ENCODE measurements at regions not wholly inside any gene's neighbourhood (a gene's known extent, or its start where the extent isn't known, plus 50 kb on each side); places are given as distances from the start of the nearest gene placed in this dataset.

DNA sequence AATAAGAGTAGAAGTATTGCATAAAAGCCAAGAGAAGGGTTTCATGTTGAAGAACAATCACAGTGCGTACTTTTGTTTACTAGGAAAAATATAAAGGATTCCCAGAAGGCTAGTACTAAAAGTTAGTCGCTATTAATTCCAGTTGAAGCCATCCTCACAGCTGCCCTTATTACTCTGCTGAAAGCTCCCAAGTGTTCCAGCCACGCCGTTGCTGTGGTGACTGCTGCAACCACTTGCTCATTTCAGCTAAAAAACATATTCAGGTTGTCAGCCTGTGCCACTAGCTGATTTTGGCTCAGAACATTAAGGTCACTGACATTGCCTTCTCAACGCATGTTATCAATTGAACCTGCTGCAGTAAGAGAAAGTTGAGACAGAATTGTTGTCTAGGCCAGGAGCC is 87.1 kb upstream of the FNDC3A start:
- DNase-seq (ENCODE audit: low read depth in 2 of 2), result no peak

DNA sequence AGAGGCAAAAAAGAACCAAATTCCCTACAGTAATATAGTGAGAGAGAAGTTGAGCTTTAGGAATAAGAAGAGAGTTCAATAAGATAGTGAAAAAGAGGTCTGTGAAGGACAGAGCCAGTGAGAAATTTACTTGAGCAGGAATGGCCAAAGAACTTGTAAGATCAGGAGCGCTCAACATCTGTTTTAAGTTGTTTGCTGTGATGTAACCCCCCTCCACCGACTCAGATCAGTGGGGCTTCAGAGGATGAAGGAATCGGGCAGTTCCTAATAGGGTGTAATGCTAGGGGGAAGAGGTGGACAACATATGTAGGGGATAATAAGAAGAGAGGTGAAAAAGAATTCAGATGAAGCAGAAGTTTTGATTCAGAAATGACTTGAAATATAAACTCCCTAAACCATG is 85.3 kb upstream of the FNDC3A start:
- no peak for DNase-seq (ENCODE audit: low read depth in 2 of 2)

DNA sequence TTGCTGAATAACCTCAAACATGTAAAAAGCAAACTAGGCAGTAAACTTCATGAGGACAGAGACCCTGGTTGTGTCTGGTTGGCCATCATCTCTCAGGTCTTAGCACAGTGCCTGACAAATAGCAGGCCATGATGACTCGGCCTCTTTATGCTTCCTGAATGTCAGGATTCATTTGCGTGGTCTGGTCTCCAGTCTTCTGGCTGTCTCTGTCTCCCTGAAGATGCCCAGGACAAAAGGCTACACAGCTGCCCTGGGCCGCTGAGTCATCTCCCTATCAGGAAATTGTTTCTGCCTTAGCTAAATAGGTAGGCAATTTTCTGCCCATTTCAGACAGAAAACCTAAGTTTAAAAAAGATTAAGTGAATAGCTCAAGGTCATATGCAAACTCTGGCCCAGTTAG is 84.1 kb upstream of the FNDC3A start:
- no peak for DNase-seq (ENCODE audit: low read depth in 2 of 2)

- DNase-seq (ENCODE audit: low read depth in 2 of 2), result no peak
Measured at GRCh38 chr13:48892053-48892687, 83.5 kb upstream of the FNDC3A start.

GRCh38 chr13:48892688-48893075 is 83.0 kb upstream of the FNDC3A start:
- DNase-seq (ENCODE audit: low read depth in 2 of 2), result no peak

DNA sequence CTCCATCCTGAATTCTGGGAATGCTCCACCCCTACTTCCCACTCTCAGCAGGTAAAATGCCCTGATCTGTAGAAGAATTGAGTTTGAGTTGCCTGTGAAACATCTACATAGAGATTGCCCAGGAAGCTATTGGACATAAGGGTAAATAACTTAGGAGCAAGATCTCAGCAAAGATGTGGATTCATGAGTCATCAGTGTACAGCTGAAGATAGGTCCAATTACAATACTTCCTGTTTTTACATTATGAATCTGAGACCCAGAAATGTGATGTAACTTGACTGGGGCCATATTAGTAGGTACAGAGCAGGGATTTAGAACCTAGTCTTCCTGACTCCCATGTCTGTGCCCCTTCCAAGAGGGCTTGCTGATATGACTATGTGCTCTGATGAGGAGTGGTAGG is 79.4 kb upstream of the FNDC3A start:
- no peak for DNase-seq (ENCODE audit: low read depth in 2 of 2)

GRCh38 chr13:48901781-48902180 is 73.9 kb upstream of the FNDC3A start:
- no peak for DNase-seq (ENCODE audit: low read depth in 2 of 2)

DNA sequence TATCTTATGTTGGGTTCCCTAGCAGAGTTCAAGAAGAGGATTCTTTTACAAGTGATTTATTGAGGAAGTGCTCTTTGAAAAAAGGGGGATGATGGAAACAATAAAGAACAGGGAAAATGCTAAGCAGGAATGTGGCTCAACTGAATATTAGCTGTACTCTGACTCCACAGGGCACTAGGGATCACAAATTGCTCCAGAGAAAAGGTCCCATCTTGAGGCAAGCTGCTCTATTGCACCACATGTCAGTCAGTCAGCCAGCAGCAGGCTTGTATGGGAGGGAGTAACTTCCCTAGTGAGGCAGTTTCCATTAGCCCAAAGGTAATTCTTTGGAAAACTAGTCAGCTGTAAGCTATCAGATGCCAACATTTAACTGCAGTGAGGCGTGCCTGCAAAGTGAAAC is 73.3 kb upstream of the FNDC3A start:
- no peak for DNase-seq (ENCODE audit: low read depth in 2 of 2)

DNA sequence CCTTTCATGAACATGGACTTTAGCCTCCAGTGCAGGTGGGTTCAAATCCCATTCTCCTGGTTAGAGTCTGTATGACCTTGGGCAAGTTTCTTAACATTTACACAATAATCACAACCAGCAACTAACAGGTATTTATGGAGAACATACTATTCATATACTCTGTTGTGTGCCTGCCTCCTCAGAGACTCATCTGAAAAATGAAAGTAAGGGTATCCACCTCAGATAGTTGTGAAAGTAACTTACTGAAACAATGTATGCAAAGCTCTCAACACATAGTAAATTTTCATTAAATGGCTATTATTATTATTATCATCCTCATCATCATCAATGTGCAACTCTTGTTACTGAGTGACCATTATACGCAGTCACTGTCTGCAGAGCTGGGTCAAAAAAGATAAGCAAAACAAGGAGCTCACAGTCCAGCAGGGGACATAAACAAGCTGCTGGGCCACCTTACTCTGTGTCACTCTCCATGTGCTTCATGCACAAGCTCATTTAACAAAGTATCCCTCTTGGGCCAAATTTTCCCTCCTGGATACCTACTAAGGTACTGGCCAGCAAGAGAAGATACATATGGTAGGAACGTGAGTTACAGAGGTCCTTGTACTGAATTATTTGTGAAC is 70.9 kb upstream of the FNDC3A start:
- no peak for DNase-seq (ENCODE audit: low read depth in 2 of 2)

GRCh38 chr13:48906200-48906599 is 69.5 kb upstream of the FNDC3A start:
- DNase-seq (ENCODE audit: low read depth in 2 of 2), result no peak

GRCh38 chr13:48908381-48909055 is 67.2 kb upstream of the FNDC3A start:
- no peak for DNase-seq (ENCODE audit: low read depth in 2 of 2)

DNA sequence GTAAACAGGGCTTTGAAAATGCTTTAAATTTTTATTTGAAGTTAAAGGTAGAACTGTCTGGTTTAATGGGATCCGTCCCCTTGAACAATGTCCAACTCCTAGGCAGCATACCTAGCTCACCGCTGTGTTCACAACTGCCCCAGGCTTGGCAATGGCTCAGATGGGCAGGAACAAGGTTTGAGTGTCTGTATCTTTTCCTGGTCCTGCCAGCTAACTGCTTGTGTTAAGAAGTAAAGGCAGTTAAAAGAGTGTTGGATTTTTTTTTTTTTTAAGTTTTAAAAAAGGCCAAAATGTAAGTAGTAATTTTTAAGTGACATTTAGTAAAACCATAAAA is 66.7 kb upstream of the FNDC3A start:
- no peak for DNase-seq (ENCODE audit: low read depth in 2 of 2)

DNA sequence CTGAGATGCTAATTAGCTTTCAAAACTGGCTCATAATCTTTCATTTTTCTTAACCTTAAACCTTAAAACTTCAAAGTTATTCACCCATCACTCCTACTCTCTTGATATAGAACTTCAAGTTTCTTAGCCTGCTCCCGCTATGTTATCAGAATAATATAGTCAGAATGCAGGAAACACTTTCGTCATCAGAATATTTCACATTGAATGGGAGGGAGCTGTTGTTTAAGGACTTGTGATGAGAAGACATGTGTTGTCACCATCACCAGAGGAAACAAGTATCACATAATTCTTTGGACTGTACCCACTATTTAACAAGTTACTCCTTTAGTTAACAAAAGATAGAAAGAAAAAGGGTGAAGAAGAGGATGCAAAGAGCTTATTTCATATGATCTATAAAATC is 65.0 kb upstream of the FNDC3A start:
- DNase-seq (ENCODE audit: low read depth in 2 of 2), result no peak

GRCh38 chr13:48919751-48920150 is 56.0 kb upstream of the FNDC3A start:
- no peak for DNase-seq (ENCODE audit: low read depth in 2 of 2)

DNA sequence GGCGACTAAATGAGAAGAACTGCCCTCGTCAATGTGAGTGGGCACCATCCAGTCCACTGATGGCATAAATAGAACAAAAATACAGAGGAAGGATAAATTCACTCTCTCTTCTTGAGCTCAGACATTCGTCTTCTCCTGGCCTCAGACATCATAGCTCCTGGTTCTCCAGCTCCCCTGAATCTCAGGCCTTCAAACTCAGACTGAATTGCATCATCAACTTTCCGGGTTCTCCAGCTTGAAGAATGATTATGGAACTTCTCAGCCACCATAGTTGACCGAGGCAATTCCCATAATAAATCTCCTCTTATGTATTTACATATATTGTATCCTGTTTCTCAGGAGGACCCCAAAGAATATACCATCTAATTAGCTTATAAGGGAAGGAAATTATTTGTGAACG is 55.0 kb upstream of the FNDC3A start:
- DNase-seq (ENCODE audit: low read depth in 2 of 2), result no peak

GRCh38 chr13:48923376-48923775 is 52.3 kb upstream of the FNDC3A start:
- DNase-seq (ENCODE audit: low read depth in 2 of 2), result no peak

DNA sequence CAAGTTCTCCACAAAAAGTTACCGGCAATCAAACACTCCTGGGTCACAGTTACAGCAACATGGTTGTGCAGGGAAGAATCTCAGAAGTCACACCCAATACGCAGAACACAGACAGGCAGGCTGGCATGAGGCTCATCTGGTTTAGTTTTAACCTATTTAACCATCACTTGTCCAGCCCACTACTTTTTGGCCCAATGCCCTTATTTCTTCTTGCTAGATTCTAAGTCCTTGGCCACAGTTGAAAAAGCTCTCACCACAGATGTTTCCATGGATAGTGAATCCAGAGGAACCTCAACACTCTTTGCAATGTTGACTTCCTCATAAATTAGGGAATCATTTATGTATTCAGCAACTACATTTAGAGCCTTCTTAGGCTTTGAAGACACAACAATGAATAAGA is 50.7 kb upstream of the FNDC3A start:
- no peak for DNase-seq (ENCODE audit: low read depth in 2 of 2)
